GM19455 (cell line): ENCODE measurements at regions not wholly inside any gene's neighbourhood (a gene's known extent, or its start where the extent isn't known, plus 50 kb on each side); places are given as distances from the start of the nearest gene placed in this dataset.

Source experiments
- ATAC-seq: cut with Tn5 transposase; IDR thresholded peaks from one replicate; pipeline ENCODE4 v1.9.1; 2021; ENCODE audit not compliant: unreplicated experiment

DNA sequence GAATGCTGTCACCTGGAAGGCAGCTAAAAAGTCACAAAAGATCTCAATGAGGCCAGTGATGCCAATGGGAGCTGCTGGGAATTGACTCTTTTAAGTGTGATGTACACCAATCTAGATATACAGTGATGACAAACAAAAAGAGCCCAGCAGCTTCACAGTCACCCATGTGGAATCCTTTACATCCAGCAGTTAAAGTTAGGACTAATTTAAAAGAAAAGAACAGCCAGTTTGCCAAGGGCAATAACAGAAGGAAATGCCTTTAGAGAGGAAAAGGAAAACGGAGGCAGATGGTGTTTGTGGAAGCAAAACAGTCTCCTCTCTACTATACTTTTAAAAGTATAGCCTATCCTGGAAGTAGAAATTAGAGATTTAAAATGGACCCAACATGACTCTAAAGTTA, 873.5 kb downstream of the EPHA7 start:
- ATAC-seq, result no peak

DNA sequence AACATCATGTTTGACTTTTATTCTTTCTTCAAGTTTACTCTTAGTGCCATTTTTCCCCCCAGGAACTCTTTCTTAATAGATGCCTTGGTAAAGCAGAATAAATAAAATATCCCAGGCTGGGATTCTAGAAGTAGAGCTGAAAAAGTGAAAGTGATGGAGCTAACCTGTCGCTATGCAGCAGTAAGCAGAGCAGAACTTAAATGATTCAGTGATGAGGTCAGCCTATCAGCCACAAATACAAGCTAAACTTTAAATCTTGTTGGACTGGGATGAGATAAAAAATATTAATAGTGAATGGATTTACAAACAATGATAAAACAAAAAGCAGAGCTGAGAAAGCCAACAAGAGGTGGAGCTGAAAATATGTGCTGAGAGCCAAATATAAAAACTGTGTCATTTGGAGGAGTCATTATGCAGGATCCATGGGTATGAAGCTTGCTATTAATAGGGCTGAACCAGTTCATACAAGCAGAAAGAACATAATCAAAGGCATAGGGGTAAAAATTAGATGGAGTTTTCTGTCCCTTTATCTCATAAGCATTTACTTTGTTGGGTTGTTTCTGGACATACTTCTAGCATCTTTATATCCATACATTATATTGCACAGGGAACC, 877.8 kb downstream of the EPHA7 start:
- ATAC-seq, result no peak

DNA sequence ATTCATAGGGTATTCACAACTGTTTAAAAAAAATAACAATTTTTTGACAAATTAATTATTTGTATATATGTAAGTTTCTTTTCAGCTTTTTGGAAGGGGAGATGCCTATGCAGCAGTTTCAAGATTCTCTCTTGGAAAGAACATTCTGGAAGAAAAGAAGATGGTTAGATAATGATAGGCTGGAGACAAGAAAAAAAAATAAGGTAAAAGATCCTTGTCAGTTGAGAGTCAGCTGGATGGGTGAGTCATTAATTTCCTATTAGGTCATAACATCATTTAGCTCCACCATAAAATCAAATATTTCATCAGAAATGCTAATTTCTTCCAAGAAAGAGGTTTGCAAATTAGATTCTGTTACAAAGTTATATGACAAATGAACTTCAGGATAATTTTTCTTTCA, 880.4 kb downstream of the EPHA7 start:
- no peak for ATAC-seq

DNA sequence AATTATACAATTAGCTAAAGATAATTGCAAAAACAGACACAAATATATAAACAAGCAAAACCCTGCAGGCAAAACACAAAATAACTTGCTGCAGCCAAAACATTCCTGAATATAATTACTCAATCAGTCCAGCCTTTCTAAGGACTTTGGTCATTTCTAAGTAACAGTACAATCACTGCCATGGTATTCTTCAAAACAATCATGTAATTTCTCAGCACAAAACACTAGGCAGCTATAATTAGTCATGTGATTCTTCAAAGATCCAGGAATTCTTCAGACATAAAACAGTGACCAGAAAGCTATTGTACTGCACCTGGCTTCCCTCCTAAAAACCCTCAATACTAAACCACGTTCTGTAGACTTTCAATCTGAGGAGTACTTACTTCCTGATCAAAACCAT, 881.1 kb downstream of the EPHA7 start:
- ATAC-seq, result no peak

DNA sequence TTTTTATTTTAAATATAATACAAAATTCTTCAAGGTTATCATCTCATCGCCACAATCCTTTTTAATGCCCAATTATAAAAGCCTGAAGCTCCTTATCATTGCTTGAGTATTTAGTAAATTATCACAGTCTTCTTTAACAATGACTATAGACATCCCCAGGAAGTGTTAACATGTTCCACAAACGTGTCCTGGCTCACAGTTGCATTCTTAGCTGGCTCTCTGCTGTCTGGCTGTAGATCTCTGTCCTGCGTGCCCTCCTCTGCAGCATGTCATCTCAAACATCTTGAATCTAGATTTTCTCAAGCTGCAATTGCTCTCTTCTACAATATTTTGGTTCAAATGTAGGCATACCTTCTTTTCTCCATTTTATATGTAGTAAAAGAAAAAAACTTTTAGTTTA, 885.2 kb downstream of the EPHA7 start:
- no peak for ATAC-seq

DNA sequence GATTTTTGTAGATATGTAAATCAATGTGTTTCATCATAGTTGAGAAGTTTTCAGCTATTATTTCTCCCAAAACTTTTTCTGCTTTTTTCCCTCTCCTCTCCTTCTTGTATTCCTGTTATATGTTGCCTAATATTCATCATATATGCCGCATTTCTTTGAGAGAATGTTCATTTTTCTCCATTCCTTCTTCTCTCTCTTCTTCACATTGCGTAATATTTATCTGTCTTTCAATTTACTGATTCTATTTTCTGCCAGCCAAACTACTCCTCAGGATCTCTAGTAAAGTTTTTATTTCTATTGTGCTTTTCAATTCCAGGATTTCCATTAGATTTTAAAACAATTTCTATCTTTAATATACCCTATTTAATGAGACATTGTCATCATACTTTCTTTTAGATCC, 896.8 kb downstream of the EPHA7 start:
- no peak for ATAC-seq

DNA sequence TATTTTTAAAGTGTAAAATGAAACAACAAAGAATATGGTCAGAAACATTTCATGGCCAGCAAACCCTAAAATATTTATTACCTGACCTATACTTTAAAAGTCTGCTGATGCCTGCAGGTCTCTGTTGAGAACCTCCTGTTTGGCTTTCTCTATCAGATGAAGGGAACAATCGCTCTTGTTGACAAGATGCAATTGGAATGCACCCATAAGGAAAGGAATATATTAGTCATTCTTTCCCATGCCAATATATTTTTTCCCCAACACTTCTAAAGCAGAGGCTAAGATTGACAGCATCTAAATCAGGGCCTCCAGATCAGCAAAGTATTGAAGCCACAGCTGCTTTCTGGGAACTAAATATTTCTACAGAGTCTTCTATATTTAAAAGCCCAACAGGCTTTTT, 897.8 kb downstream of the EPHA7 start:
- no peak for ATAC-seq

DNA sequence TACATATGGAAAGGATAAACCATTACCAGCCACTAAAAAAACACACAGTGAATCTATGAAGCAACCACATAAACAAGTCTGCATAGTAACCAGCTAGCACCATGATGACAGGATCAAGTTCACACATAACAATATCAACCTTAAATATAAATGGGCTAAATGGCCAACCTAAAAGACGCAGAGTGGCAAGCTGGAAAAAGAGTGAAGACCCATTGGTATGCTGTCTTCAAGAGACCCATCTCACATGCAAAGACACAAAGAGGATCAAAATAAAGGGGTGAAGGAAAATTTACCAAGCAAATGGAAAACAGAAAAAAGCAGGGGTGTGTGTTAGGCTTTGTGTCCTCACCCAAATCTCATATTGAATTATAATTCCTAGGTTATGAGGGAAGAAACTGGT, 909.2 kb downstream of the EPHA7 start:
- no peak for ATAC-seq

DNA sequence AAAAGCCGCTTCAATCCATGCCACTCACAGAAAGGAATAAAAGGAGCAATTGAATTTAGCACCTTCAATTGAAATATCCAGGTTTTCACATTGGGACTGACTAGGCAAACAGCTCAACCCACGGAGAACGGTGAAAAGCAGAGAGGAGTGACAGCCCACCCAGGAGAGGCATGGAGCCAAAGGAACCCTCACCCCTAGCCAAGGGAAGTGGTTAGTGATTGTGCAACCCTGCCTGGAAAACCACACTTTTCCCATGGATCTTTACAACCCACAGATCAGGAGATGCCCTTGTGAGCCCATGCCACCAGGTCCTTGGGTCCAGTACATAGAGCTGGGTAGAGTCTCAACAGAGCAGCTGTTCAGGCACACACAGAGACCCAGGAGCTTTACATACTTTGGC, 911.8 kb downstream of the EPHA7 start:
- no peak for ATAC-seq

DNA sequence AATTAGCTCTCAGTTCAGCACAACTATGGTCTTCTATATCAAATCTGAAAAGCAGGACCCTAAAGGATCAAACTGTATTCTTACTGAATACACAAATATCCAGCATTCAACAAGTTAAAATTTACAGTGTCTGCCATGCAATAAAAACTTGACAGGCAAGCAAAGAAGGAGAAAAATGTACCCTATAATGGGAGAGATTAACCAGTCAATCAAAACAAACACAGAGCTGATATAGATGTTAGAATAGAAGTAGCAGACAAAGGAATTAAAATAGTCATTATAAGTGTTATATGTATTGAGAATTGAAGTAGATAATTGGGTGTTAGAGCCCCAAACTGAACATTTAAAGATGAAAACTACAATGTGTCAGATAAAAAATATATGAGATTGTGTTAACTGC, 914.9 kb downstream of the EPHA7 start:
- ATAC-seq, result no peak

DNA sequence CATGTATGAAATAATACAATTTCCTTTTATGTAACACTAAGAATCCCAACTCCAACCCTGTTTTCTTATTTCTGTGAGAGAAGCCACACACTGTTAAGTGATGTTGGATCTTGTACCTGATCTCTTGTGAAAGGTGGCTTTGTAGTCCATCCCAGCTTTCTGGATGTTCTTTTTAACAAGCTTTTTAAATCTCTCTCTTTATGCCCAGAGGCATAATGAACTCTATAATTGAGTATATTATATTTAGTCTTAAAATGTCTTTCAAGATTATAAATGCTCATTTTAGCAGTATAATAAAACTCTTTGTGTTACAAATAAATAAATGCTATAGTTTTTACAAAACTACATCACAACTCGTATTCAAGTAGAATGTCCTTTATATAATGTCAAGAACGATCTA, 922.1 kb downstream of the EPHA7 start:
- ATAC-seq, result no peak

DNA sequence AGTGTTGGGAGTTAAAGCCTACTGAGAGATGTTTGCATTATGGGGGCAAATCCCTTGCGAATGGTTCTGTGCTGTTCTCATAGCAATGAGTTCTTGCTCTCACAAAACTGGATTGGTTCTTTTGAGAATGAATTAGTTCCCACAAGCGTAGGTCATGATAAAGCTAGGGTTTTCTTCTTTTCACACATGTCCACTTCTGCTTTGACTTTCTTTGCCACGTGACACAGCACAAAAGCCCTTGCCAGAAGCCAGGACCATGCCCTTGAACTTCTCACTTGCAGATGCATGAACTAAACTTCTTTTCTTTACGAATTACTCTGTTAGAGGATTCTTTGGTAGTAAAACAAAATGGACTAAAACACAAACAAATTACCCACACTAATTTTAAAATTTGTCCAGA, 922.8 kb downstream of the EPHA7 start:
- ATAC-seq, result no peak

DNA sequence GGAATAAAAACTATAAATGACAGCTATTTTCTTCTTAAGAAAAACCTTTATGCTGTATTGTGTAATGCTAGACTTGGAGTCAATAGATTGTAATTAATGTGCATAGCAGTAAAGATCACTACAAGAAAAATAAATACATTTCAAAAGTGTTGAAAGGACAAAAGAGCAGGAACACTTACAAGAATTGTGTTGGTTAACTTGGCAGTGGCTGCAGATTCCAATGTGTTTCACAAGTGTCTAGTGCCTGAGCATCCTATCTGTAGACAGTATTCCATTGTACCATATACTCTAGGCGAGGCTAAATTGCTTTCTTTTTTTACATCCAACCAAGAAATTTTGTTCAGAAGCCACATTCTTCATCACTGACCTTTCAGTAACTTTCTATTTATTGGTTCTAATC, 924.1 kb downstream of the EPHA7 start:
- ATAC-seq, result no peak

DNA sequence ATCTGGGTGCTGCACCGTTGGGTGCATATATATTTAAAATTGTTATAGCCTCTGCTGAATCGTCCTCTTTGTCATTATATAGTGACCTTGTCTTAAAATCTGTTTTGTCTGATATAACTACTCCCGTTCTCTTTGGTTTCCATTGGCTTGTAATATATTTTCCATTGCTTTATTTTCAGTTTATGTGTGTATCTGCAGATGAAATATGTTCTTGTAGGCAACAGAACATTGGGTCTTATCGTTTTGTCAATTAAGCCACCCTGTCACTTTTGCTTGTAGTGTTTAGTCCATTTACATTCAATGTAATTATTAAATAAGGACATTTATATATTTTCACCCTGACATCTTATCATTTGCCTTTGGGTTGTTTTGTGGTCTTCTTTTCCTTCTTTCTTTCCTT, 933.9 kb downstream of the EPHA7 start:
- no peak for ATAC-seq

DNA sequence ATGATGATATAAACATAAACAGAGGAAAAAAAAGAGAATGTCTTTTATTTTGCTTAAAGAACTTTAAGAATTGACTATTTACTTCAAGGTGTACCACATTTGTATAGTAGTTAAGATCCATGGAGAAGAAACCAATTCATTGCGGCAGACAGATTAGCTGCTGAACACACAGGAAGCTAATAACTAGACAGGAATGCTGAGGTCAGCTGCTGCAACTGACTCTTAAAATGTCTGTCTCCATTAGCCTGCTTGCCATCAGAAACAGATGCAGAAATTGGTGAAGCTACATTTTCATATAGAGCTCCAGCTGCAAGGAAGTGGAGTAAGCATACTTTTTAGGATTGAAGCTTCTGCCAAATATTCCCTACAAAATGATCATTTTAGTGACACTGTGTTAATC, 939.5 kb downstream of the EPHA7 start:
- no peak for ATAC-seq

DNA sequence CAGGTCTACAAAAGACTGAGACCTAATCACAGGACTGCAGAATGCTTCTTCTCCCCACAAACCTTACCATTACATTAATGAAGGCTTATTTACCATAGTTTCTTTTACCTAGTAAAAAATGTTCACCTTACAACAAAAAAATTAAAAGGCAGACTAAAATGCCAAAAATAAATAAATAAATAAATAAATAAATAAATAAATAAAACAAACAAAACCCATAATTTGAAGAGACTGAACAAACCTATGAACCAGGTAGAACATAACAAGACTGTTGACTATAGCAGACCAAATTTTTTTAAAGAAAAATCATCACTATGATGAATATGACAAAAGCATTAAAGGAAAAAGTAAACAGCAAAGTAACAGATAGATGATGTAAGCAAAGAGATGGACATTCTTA, 946.3 kb downstream of the EPHA7 start:
- no peak for ATAC-seq

DNA sequence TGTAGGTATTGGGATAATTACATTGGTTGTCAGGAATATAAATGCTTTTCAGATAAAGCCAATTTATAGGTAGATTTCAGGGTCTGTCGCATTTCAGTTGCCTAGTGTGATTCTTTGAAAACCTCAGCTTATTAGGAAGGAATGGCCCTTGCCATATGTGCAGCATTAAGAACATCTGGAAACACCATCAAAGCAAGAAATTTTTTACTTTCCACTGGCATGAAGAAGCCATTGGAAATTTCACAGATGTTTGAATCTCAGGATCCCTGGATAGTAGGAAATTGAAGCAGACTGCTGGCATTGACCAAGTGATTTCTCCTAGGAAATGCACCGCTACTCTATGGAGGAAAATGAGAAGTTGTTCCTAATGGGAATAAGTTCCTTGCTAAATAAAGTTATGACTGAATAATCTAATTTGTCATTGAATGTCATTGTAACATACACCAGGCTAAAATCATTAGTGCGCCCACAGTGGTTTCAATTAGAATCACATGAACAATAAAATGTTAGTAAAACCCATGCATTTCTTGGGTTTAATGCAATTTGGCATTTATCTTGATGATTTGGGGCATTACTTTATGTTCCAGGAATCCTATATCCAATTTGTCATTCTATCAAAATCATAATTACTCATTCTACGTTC, 950.1 kb downstream of the EPHA7 start:
- ATAC-seq, result no peak

DNA sequence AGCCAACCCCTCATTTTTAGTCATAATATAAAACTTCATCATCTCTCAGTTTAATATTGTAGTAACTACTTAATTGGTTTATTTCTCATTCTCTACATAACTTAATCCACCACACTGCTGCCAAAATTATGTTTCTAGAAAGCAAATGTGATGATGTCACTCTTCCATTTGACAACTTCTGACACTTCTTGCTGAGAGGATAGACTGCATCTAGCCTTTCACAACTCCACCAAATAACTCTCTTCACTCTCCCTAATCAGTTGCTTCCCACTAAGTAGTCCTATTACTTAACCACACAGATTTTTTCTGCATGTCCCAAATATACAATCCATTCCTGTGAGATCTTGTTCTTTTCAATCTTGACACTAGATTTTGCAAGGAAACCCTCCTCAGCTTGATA, 951.3 kb downstream of the EPHA7 start:
- ATAC-seq, result no peak

DNA sequence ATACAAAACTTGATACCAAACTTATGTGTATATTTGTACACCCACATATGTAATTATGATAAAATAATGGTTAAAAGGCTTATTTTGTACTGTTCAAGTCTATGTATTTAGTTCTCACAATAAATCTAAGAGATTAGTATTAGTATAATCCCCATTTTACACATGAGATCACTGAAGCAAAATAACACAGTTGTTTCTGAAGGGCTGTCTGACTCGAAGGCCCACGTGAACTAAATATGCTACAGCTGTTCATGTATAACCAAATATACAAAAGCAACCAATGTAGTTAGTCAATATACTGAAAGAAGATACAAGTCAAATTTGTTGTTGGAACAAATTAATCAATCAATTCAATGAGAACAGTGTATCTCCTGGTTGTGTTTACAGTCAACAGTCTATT, 959.2 kb downstream of the EPHA7 start:
- no peak for ATAC-seq

DNA sequence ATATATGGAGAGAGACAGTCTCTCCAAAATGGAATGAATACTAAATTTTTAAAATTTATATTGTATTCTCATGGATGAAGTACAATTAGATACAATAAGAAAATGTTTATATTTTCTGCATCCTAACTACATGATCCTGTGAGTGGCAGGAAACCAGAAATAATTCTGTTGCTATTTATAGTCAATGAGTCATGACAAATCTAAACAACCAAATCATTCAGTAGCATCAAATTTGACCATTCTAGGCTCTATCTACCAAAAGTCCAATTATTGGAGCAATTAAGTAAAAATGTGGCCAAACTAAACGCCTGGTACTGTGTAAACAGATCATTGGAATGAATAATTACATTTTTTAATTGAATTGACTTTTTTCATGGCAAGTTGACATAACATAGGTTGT, 959.8 kb downstream of the EPHA7 start:
- no peak for ATAC-seq

DNA sequence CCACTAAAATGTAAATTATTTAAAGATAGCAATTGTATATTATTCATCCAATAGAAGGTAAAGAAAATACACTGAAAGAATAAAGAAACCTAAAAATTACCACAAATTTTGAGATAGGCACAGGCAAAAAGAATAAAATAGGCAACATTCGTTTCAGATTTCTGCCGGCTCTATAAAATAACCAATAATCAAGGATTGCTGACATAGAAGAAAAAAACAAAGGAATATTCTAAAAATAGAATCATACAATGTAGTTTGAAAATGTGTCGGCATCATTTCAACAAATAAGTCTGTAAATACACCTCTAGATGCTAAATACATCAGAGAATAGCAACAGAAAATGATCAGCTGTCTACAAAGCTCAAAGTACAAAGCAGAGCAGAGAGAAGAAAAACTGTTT, 973.3 kb downstream of the EPHA7 start:
- no peak for ATAC-seq

DNA sequence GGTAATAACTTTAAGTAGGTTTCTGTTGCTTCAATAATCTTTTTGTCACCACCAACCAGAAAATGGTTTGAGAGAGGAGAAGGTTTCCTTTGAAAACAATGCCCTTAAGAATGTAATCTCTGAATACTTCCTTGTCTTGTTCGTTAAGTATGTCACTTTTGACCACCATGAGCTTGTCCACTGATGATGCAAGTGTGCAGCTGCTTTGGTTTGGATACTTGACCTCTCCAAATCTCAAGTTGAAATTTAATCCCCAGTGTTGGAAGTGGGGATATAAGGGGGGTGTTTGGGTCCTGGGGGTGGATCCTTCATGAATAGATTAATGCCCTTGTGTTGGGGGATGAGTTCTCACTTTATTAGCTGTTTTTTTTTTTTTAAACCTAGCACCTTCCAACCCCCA, 985.4 kb downstream of the EPHA7 start:
- ATAC-seq, result no peak

DNA sequence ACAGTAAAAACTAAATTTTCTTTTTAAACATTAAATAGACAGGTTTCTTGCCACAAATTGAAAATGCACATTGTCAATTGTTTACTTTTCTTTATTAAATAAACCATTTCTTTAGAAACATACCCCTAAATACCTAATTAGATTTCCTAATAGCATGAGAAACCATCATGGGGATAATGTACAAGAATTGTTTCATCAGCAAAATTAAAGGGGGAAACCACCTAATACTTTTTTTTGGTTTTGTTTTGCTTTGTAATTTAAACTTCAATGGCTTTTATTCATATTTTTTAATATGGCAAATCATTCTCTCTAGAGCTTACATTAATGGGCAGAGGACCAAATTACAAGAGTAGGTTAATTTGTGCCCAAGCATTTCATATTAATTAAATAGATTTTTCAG, 987.9 kb downstream of the EPHA7 start:
- ATAC-seq, result no peak
